ENCODE measurements at regions not wholly inside any gene's neighbourhood (a gene's known extent, or its start where the extent isn't known, plus 50 kb on each side); places are given as distances from the start of the nearest gene placed in this dataset.

DNA sequence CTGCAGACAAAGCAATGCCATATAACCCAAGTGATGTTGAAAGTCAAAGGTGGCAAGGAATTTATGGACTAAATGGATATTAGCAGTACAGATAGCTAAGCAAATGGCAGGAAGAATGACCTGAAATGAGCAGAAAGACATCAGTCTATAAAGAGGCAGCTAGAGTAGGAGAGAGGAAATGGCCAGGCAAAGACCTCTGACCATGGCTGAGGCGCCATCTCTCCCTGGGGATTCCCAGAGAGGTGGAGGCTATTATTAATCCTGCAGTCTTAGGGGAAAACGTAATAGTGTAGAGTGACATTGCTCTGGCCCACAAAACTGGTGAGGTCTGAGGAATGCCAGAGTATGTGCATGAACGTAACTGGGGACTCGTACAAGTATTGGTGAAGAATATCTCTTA lies 563.6 kb upstream of the PRMT6 start:
- H3K27ac ChIP-seq (ENCODE audit: low read length), result no peak overlapping the region
- no peak overlapping the region for H3K4me3 ChIP-seq (ENCODE audit: control insufficient read depth in 1 of 2, extremely low read depth in 1 of 2, low read length in 1 of 2)
- no peaks in the 10 kb centered on the region for H3K27me3 ChIP-seq (replicated peaks in 1 of 2; ENCODE audit: control insufficient read depth in 2 of 2, extremely low read depth in 1 of 2, insufficient read depth in 2 of 2, low read length in 1 of 2)
- CTCF ChIA-PET, result no interaction called here
- H3K4me1 Mint-ChIP-seq, result no peaks in the 10 kb centered on the region
- H3K36me3 ChIP-seq (ENCODE audit: control insufficient read depth in 2 of 2, extremely low read depth in 1 of 2, insufficient read depth in 1 of 2, low read length in 1 of 2), result no peaks in the 10 kb centered on the region
- POLR2A ChIA-PET, result no interaction called here
- no peak overlapping the region for H3K27ac Mint-ChIP-seq
- H3K27me3 Mint-ChIP-seq, result no peaks in the 10 kb centered on the region
- H3K9me3 Mint-ChIP-seq, result peaks cover 0 to 9% (median 7%) of the 10 kb centered on the region in 3 donors
- H3K9me3 ChIP-seq, result no peaks in the 10 kb centered on the region
- no peaks in the 10 kb centered on the region for H3K36me3 Mint-ChIP-seq
- no peak overlapping the region for H3K4me3 Mint-ChIP-seq
- WGBS (ENCODE audit: insufficient coverage), result 79% methylated on average over 2 of the region's 4 CpGs
- no peak for ATAC-seq (replicated peaks in 1 of 4)
- no peak for DNase-seq
- no peaks in the 10 kb centered on the region for H3K4me1 ChIP-seq (ENCODE audit: control insufficient read depth in 1 of 2, extremely low read depth in 1 of 2, insufficient read depth in 2 of 2, low read length in 2 of 2)

DNA sequence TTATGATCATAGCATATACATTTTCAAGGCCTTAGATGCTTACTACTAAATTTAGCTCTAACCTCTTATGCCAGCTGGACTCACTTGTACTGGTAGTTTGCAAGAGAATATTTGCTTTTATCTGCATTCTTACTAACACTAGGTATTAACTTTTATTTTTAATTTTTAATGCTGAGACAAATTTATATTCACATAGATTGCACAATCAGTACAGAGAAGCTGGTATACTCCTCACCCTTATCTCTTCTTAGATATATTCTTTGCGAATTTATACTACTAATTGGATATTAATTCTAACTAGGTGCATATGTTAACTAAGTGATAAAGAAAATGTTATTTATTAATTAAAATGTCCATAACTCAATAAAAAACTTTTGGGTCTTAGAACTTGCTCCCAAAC lies 561.8 kb upstream of the PRMT6 start:
- ATAC-seq (replicated peaks in 1 of 4), result no peak
- CTCF ChIA-PET, result no interaction called here
- POLR2A ChIA-PET, result no interaction called here
- DNase-seq, result no peak
- Histone ChIP-seq H3K9me3 (no peaks in the 10 kb centered on the region), H3K36me3 (ENCODE audit: control insufficient read depth in 2 of 2, extremely low read depth in 1 of 2, insufficient read depth in 1 of 2, low read length in 1 of 2) (no peaks in the 10 kb centered on the region), H3K27ac (ENCODE audit: low read length) (no peak overlapping the region), H3K27me3 (replicated peaks in 1 of 2; ENCODE audit: control insufficient read depth in 2 of 2, extremely low read depth in 1 of 2, insufficient read depth in 2 of 2, low read length in 1 of 2) (no peaks in the 10 kb centered on the region), H3K4me1 (ENCODE audit: control insufficient read depth in 1 of 2, extremely low read depth in 1 of 2, insufficient read depth in 2 of 2, low read length in 2 of 2) (no peaks in the 10 kb centered on the region), H3K4me3 (ENCODE audit: control insufficient read depth in 1 of 2, extremely low read depth in 1 of 2, low read length in 1 of 2) (no peak overlapping the region)
- no peaks in the 10 kb centered on the region for H3K4me1 Mint-ChIP-seq
- H3K27me3 Mint-ChIP-seq, result no peaks in the 10 kb centered on the region
- no peak overlapping the region for H3K27ac Mint-ChIP-seq
- no peaks in the 10 kb centered on the region for H3K36me3 Mint-ChIP-seq
- peaks cover 0 to 7% (median 3%) of the 10 kb centered on the region in 3 donors for H3K9me3 Mint-ChIP-seq
- H3K4me3 Mint-ChIP-seq, result no peak overlapping the region
- no CpG with 5 or more reads among the region's 1 CpG for WGBS (ENCODE audit: insufficient coverage)

DNA sequence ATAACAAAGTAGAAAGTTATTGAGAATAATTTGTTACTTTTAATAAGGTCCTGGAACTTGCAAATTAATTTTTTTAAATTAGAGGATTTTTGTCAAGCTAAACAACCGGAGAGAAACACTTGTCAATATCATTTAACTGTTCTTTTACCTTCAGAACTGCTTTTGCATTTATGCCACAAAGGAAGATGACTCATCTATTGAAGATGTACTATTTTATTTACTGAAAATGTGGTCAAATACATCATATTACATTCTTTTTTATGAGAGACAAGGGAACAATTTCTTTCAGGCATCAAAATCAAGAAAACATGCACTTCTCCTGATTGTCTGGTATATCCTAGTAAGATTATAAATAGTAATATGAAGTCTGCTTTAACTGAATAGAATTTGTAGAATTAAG lies 558.2 kb upstream of the PRMT6 start:
- Histone ChIP-seq H3K9me3 (no peaks in the 10 kb centered on the region), H3K4me3 (ENCODE audit: control insufficient read depth in 1 of 2, extremely low read depth in 1 of 2, low read length in 1 of 2) (no peak overlapping the region), H3K27me3 (replicated peaks in 1 of 2; ENCODE audit: control insufficient read depth in 2 of 2, extremely low read depth in 1 of 2, insufficient read depth in 2 of 2, low read length in 1 of 2) (no peaks in the 10 kb centered on the region), H3K27ac (ENCODE audit: low read length) (no peak overlapping the region), H3K4me1 (ENCODE audit: control insufficient read depth in 1 of 2, extremely low read depth in 1 of 2, insufficient read depth in 2 of 2, low read length in 2 of 2) (no peaks in the 10 kb centered on the region), H3K36me3 (ENCODE audit: control insufficient read depth in 2 of 2, extremely low read depth in 1 of 2, insufficient read depth in 1 of 2, low read length in 1 of 2) (no peaks in the 10 kb centered on the region)
- Mint-ChIP-seq H3K9me3 (peaks cover 11 to 14% (median 11%) of the 10 kb centered on the region in 3 donors), H3K27me3 (no peaks in the 10 kb centered on the region), H3K36me3 (no peaks in the 10 kb centered on the region), H3K4me1 (no peaks in the 10 kb centered on the region), H3K27ac (no peak overlapping the region), H3K4me3 (no peak overlapping the region)
- DNase-seq (no peak), ATAC-seq (replicated peaks in 1 of 4) (no peak)
- POLR2A ChIA-PET, result no interaction called here
- WGBS (ENCODE audit: insufficient coverage), result no CpG with 5 or more reads among the region's 1 CpG
- CTCF ChIA-PET, result no interaction called here

DNA sequence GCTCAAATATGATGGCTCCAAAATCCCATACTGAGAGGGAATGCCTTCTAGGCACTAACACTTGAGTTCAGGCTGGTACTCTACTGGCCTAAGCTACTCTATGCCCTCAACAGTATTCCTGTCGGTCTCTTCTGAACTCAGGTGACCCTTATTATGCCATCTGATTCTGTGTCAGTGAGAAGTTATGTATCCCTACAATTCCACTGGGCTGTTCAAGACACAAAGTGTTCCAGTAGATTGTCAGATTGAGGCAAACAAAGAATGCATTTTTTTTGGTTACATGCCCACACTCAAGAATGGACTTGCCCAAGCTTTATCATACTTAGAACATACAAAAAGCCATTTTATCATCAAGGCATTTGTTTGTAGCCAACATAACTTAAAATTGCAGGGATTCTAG lies 553.8 kb upstream of the PRMT6 start:
- Histone ChIP-seq H3K4me1 (ENCODE audit: control insufficient read depth in 1 of 2, extremely low read depth in 1 of 2, insufficient read depth in 2 of 2, low read length in 2 of 2) (no peaks in the 10 kb centered on the region), H3K36me3 (ENCODE audit: control insufficient read depth in 2 of 2, extremely low read depth in 1 of 2, insufficient read depth in 1 of 2, low read length in 1 of 2) (no peaks in the 10 kb centered on the region), H3K27ac (ENCODE audit: low read length) (no peak overlapping the region), H3K9me3 (no peaks in the 10 kb centered on the region), H3K4me3 (ENCODE audit: control insufficient read depth in 1 of 2, extremely low read depth in 1 of 2, low read length in 1 of 2) (no peak overlapping the region), H3K27me3 (replicated peaks in 1 of 2; ENCODE audit: control insufficient read depth in 2 of 2, extremely low read depth in 1 of 2, insufficient read depth in 2 of 2, low read length in 1 of 2) (no peaks in the 10 kb centered on the region)
- WGBS (ENCODE audit: insufficient coverage), result no CpG with 5 or more reads among the region's 1 CpG
- no peak for ATAC-seq (replicated peaks in 1 of 4)
- Mint-ChIP-seq H3K9me3 (peaks cover 13 to 16% (median 15%) of the 10 kb centered on the region in 3 donors), H3K4me3 (no peak overlapping the region), H3K27ac (no peak overlapping the region), H3K27me3 (no peaks in the 10 kb centered on the region), H3K36me3 (no peaks in the 10 kb centered on the region), H3K4me1 (no peaks in the 10 kb centered on the region)
- ChIA-PET CTCF (no interaction called here), POLR2A (no interaction called here)
- DNase-seq, result no peak

DNA sequence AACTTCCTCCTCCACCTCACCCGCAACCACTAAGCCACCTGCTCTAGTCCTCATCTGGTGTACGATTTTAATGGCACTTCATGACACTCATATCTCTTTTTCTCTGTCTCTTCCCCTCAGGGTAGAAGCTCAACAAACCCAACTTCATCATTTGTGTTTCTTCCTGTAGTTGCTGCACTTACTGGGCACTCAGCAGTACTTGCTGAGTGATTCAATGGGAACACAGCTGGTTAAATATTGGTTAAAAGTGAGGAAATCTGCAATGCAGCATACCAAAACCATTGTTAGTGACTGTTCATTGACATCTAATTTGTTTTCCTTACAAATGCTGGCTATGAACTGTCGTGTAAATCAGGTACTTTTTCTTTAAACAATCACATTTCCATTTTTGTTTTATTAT lies 541.1 kb upstream of the PRMT6 start:
- no peak overlapping the region for H3K27ac ChIP-seq (ENCODE audit: low read length)
- Mint-ChIP-seq H3K9me3 (peaks cover 8 to 25% (median 8%) of the 10 kb centered on the region in 3 donors), H3K27me3 (no peaks in the 10 kb centered on the region), H3K4me1 (no peaks in the 10 kb centered on the region), H3K27ac (no peak overlapping the region), H3K4me3 (no peak overlapping the region), H3K36me3 (no peaks in the 10 kb centered on the region)
- CTCF ChIA-PET, result no interaction called here
- DNase-seq (no peak), ATAC-seq (replicated peaks in 1 of 4) (no peak)
- H3K4me3 ChIP-seq (ENCODE audit: control insufficient read depth in 1 of 2, extremely low read depth in 1 of 2, low read length in 1 of 2), result no peak overlapping the region
- no peaks in the 10 kb centered on the region for H3K4me1 ChIP-seq (ENCODE audit: control insufficient read depth in 1 of 2, extremely low read depth in 1 of 2, insufficient read depth in 2 of 2, low read length in 2 of 2)
- POLR2A ChIA-PET, result no interaction called here
- H3K27me3 ChIP-seq (replicated peaks in 1 of 2; ENCODE audit: control insufficient read depth in 2 of 2, extremely low read depth in 1 of 2, insufficient read depth in 2 of 2, low read length in 1 of 2), result no peaks in the 10 kb centered on the region
- 75% methylated on average over 2 of the region's 3 CpGs for whole genome bisulfite sequencing (ENCODE audit: insufficient coverage)
- H3K36me3 ChIP-seq (ENCODE audit: control insufficient read depth in 2 of 2, extremely low read depth in 1 of 2, insufficient read depth in 1 of 2, low read length in 1 of 2), result no peaks in the 10 kb centered on the region
- H3K9me3 ChIP-seq, result no peaks in the 10 kb centered on the region

DNA sequence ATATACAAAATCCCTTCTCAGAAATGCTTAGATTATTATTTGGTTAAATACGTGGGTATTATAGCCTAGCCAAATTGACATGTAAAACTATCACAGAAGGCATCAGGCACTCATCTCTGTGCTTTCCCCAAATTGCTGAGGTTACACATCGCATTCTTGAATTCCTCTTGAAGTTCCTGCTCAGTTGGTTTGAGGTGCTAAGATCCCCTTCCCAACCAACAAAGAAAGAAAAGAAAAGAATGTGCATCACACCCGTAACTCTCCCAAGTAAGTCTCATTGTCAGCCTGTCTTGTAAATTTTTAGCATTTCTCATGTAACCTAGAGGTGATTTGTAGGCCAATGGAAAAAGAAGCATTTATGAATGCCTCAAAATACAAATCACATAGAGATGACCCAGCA lies 539.2 kb upstream of the PRMT6 start:
- Histone ChIP-seq H3K36me3 (ENCODE audit: control insufficient read depth in 2 of 2, extremely low read depth in 1 of 2, insufficient read depth in 1 of 2, low read length in 1 of 2) (no peaks in the 10 kb centered on the region), H3K9me3 (no peaks in the 10 kb centered on the region), H3K4me1 (ENCODE audit: control insufficient read depth in 1 of 2, extremely low read depth in 1 of 2, insufficient read depth in 2 of 2, low read length in 2 of 2) (no peaks in the 10 kb centered on the region), H3K27ac (ENCODE audit: low read length) (no peak overlapping the region), H3K27me3 (replicated peaks in 1 of 2; ENCODE audit: control insufficient read depth in 2 of 2, extremely low read depth in 1 of 2, insufficient read depth in 2 of 2, low read length in 1 of 2) (no peaks in the 10 kb centered on the region), H3K4me3 (ENCODE audit: control insufficient read depth in 1 of 2, extremely low read depth in 1 of 2, low read length in 1 of 2) (no peak overlapping the region)
- Mint-ChIP-seq H3K4me3 (no peak overlapping the region), H3K27me3 (no peaks in the 10 kb centered on the region), H3K36me3 (no peaks in the 10 kb centered on the region), H3K27ac (no peak overlapping the region), H3K9me3 (peaks cover 6 to 13% (median 8%) of the 10 kb centered on the region in 3 donors), H3K4me1 (no peaks in the 10 kb centered on the region)
- no CpG with 5 or more reads among the region's 3 CpGs for WGBS (ENCODE audit: insufficient coverage)
- ChIA-PET CTCF (no interaction called here), POLR2A (no interaction called here)
- no peak for ATAC-seq (replicated peaks in 1 of 4)
- DNase-seq, result no peak

DNA sequence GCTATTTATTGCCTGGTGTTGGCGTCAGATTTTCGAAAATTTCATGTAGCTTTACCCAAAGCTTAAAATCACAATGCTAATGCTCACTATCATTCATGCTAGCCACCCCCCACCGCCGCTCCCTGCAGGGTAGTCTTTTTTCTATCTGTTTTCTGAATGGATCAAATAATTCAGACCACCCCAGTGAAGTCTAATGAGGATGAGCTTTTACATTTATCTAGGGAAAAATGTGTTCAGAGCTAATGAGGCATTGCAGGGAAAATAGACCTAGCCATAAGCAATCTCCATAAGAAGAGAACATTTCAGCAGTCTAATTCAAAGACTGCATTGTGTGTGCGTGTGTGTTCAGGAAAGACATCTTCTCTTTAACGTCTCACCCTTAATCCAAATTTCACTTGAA lies 533.0 kb upstream of the PRMT6 start:
- Histone ChIP-seq H3K27ac (ENCODE audit: low read length) (no peak overlapping the region), H3K27me3 (replicated peaks in 1 of 2; ENCODE audit: control insufficient read depth in 2 of 2, extremely low read depth in 1 of 2, insufficient read depth in 2 of 2, low read length in 1 of 2) (no peaks in the 10 kb centered on the region), H3K4me3 (ENCODE audit: control insufficient read depth in 1 of 2, extremely low read depth in 1 of 2, low read length in 1 of 2) (no peak overlapping the region), H3K4me1 (ENCODE audit: control insufficient read depth in 1 of 2, extremely low read depth in 1 of 2, insufficient read depth in 2 of 2, low read length in 2 of 2) (no peaks in the 10 kb centered on the region), H3K9me3 (no peaks in the 10 kb centered on the region), H3K36me3 (ENCODE audit: control insufficient read depth in 2 of 2, extremely low read depth in 1 of 2, insufficient read depth in 1 of 2, low read length in 1 of 2) (no peaks in the 10 kb centered on the region)
- H3K27ac Mint-ChIP-seq, result no peak overlapping the region
- peaks cover 0 to 22% (median 5%) of the 10 kb centered on the region in 3 donors for H3K9me3 Mint-ChIP-seq
- no peaks in the 10 kb centered on the region for H3K4me1 Mint-ChIP-seq
- no peak overlapping the region for H3K4me3 Mint-ChIP-seq
- WGBS (ENCODE audit: insufficient coverage), result no CpG with 5 or more reads among the region's 6 CpGs
- ATAC-seq (replicated peaks in 1 of 4), result no peak
- H3K36me3 Mint-ChIP-seq, result no peaks in the 10 kb centered on the region
- ChIA-PET POLR2A (interaction anchor here in 1 of 2 donors (0.7 kb wide), 1 partner anchor 33 kb away, joined by 3 read pairs; no protein-coding TSS in a partner anchor), CTCF (no interaction called here)
- no peaks in the 10 kb centered on the region for H3K27me3 Mint-ChIP-seq
- DNase-seq, result no peak
